Stimulated activated CD4-positive, alpha-beta T cell treated with anti-CD3 and anti-CD28 coated beads, TNF-alpha, amount 100 ng/mL, for 48 hours (primary cell): ENCODE measurements at regions not wholly inside any gene's neighbourhood (a gene's known extent, or its start where the extent isn't known, plus 50 kb on each side); places are given as distances from the start of the nearest gene placed in this dataset.
"Not testable (repeated sequence)": the region's sequence is repeated elsewhere in the genome, so short reads cannot be mapped to it uniquely, and the experiment has no call there.

Experiments used
- DNase-seq, 3 donors: peaks; one replicate each; pipeline ENCODE4 v3.0.0-alpha.2; 2020; ENCODE audit warnings: low read depth in 3 of 3

- no peak for DNase-seq
Measured at GRCh38 chr6:12478921-12479320, 188.8 kb downstream of the EDN1 start.

GRCh38 chr6:12479451-12479850 lies 189.3 kb downstream of the EDN1 start:
- DNase-seq: no peak

- no peak for DNase-seq
Measured at GRCh38 chr6:12479881-12480280, 189.7 kb downstream of the EDN1 start.

GRCh38 chr6:12480379-12480778 lies 190.2 kb downstream of the EDN1 start:
- DNase-seq: no peak

GRCh38 chr6:12481292-12481691 lies 191.1 kb downstream of the EDN1 start:
- no peak for DNase-seq

- no peak for DNase-seq
Measured at GRCh38 chr6:12481850-12482249, 191.7 kb downstream of the EDN1 start.

- DNase-seq: no peak
Measured at GRCh38 chr6:12482386-12483375, 192.5 kb downstream of the EDN1 start.

GRCh38 chr6:12483712-12484111 lies 193.6 kb downstream of the EDN1 start:
- no peak for DNase-seq

- DNase-seq: no peak
Measured at GRCh38 chr6:12484519-12484918, 194.4 kb downstream of the EDN1 start.

GRCh38 chr6:12485226-12485764 lies 195.1 kb downstream of the EDN1 start:
- no peak for DNase-seq

GRCh38 chr6:12485837-12486236 lies 195.7 kb downstream of the EDN1 start:
- DNase-seq: no peak

GRCh38 chr6:12490351-12490903 lies 200.3 kb downstream of the EDN1 start:
- no peak for DNase-seq

GRCh38 chr6:12490904-12491571 lies 200.9 kb downstream of the EDN1 start:
- DNase-seq: peak in 1 of 3 donors; percentile 16

GRCh38 chr6:12492929-12493328 lies 202.8 kb downstream of the EDN1 start:
- not testable (repeated sequence) for DNase-seq

GRCh38 chr6:12493446-12493845 lies 203.3 kb downstream of the EDN1 start:
- no peak for DNase-seq

GRCh38 chr6:12494161-12494560 lies 204.0 kb downstream of the EDN1 start:
- no peak for DNase-seq

GRCh38 chr6:12501990-12502389 lies 211.8 kb downstream of the EDN1 start:
- no peak for DNase-seq

GRCh38 chr6:12504325-12504966 lies 212.1 kb upstream of the PHACTR1 start:
- DNase-seq: no peak

- no peak for DNase-seq
Measured at GRCh38 chr6:12505486-12505885, 211.1 kb upstream of the PHACTR1 start.

- DNase-seq: no peak
Measured at GRCh38 chr6:12506159-12506558, 210.4 kb upstream of the PHACTR1 start.

- no peak for DNase-seq
Measured at GRCh38 chr6:12507636-12508035, 208.9 kb upstream of the PHACTR1 start.

GRCh38 chr6:12508553-12508952 lies 208.0 kb upstream of the PHACTR1 start:
- DNase-seq: no peak
